Body of pancreas (tissue), 4 donors: ENCODE measurements at regions not wholly inside any gene's neighbourhood (a gene's known extent, or its start where the extent isn't known, plus 50 kb on each side); places are given as distances from the start of the nearest gene placed in this dataset.

Source experiments
- ATAC-seq: fragments of 150-250 bp; one replicate; pipeline ENCODE4 v1.9.1; 2016
- DNase-seq, 4 donors: peaks; one replicate each; pipeline ENCODE4 v3.0.0-alpha.2; 2019
- H3K27ac ChIP-seq, 4 donors: fragments of 200-600 bp; sonication (generic); 1 replicate in 3 of 4; 2 replicates in 1 of 4; pipeline versions ENCODE4 v1.5.1 to v1.6.1; 2016 to 2019; ENCODE audit warnings: mild to moderate bottlenecking in 1 of 4, mixed read lengths in 1 of 4, moderate library complexity in 1 of 4
- H3K27me3 ChIP-seq, 2 donors: fragments of 200-600 bp; sonication (generic); one replicate each; pipeline ENCODE4 v1.6.0; 2016; ENCODE audit warnings: mild to moderate bottlenecking in 1 of 2
- H3K36me3 ChIP-seq, 2 donors: fragments of 200-600 bp; sonication (generic); replicated peaks in 1 of 2; 2 replicates each; pipeline ENCODE4 v1.5.1; 2016; ENCODE audit warnings: low read depth in 2 of 2; ENCODE audit not compliant: insufficient read depth in 1 of 2
- H3K4me1 ChIP-seq: fragments of 200-600 bp; sonication (generic); one replicate; pipeline ENCODE4 v1.6.0; 2016
- H3K4me3 ChIP-seq, 2 donors: fragments of 200-600 bp; sonication (generic); 1 replicate in 1 of 2; 2 replicates in 1 of 2; pipeline ENCODE4 v1.5.1; 2016 to 2019
- H3K9me3 ChIP-seq, 3 donors: fragments of 200-600 bp; sonication (generic); 1 replicate in 2 of 3; 2 replicates in 1 of 3; pipeline ENCODE4 v1.5.1; 2016
- CTCF ChIP-seq, 7 experiments: fragments of 450-650 bp in 4 of 7; fragments of 200-600 bp in 3 of 7; sonication (generic) in 3 of 7; IDR thresholded peaks; one replicate each; pipeline ENCODE4 v1.5.1; 2016 to 2019; ENCODE audit warnings: antibody characterized with exemption in 7 of 7
- POLR2A ChIP-seq, 3 donors: fragments of 450-650 bp; IDR thresholded peaks; one replicate each; pipeline ENCODE4 v1.6.1; 2016; ENCODE audit warnings: antibody characterized with exemption in 3 of 3, mild to moderate bottlenecking in 2 of 3
- WGBS, 2 donors: methylation state at CpG; one replicate each; pipeline ENCODE4 v1.1.5; 2017; 5-methylcytosine and 5-hydroxymethylcytosine counted together
- intact Hi-C: fragments of 100-400 bp; cut with DNase I; formaldehyde crosslinking; loops from one replicate; pipeline ENCODE4 v1.15.1; 2023

GRCh38 chr7:19248115-19248514 is 102.9 kb upstream of the FERD3L start:
- WGBS, 2 donors: 48 to 69% methylated on average over 2 of the region's 2 CpGs
- DNase-seq (no peak), ATAC-seq (no peak)
- no peak overlapping the region for H3K27ac ChIP-seq
- TF ChIP-seq POLR2A (IDR thresholded peaks at IDR 0.05) (no peak), CTCF (IDR thresholded peaks at IDR 0.05) (no peak)
- no peaks in the 10 kb centered on the region for H3K9me3 ChIP-seq
- no peaks in the 10 kb centered on the region for H3K4me1 ChIP-seq
- intact Hi-C loops: no loop called here
- H3K36me3 ChIP-seq: no peaks in the 10 kb centered on the region
- no peaks in the 10 kb centered on the region for H3K27me3 ChIP-seq
- H3K4me3 ChIP-seq: no peak overlapping the region

- no peak for TF ChIP-seq CTCF (IDR thresholded peaks at IDR 0.05)
- TF ChIP-seq POLR2A (IDR thresholded peaks at IDR 0.05): no peak
- Histone ChIP-seq H3K36me3 (no peaks in the 10 kb centered on the region), H3K27ac (no peak overlapping the region), H3K4me1 (no peaks in the 10 kb centered on the region), H3K4me3 (no peak overlapping the region), H3K27me3 (no peaks in the 10 kb centered on the region), H3K9me3 (no peaks in the 10 kb centered on the region)
- WGBS, 2 donors: 88% methylated on average over 1 of the region's 1 CpG
- intact Hi-C loops: no loop called here
- DNase-seq: no peak
- no peak for ATAC-seq
Measured at GRCh38 chr7:19247017-19247416, 101.8 kb upstream of the FERD3L start.

GRCh38 chr7:19242246-19242645 is 97.0 kb upstream of the FERD3L start:
- TF ChIP-seq POLR2A (IDR thresholded peaks at IDR 0.05) (no peak), CTCF (IDR thresholded peaks at IDR 0.05) (no peak)

GRCh38 chr7:19239951-19240350 is 94.7 kb upstream of the FERD3L start:
- TF ChIP-seq POLR2A (IDR thresholded peaks at IDR 0.05) (no peak), CTCF (IDR thresholded peaks at IDR 0.05) (no peak)
- Histone ChIP-seq H3K27ac (no peak overlapping the region), H3K27me3 (no peaks in the 10 kb centered on the region), H3K36me3 (no peaks in the 10 kb centered on the region), H3K4me3 (no peak overlapping the region), H3K9me3 (no peaks in the 10 kb centered on the region), H3K4me1 (no peaks in the 10 kb centered on the region)
- DNase-seq: no peak
- WGBS, 2 donors: 61 to 74% methylated on average over 3 of the region's 3 CpGs
- ATAC-seq: no peak
- intact Hi-C loops: no loop called here

More at GRCh38 chr7:19242246-19242645, 97.0 kb upstream of the FERD3L start:
- DNase-seq: no peak
- 34 to 53% methylated on average over 2 of the region's 2 CpGs for WGBS, 2 donors
- Histone ChIP-seq H3K36me3 (no peaks in the 10 kb centered on the region), H3K4me1 (no peaks in the 10 kb centered on the region), H3K27ac (no peak overlapping the region), H3K27me3 (no peaks in the 10 kb centered on the region), H3K4me3 (no peak overlapping the region), H3K9me3 (no peaks in the 10 kb centered on the region)
- intact Hi-C loops: no loop called here
- no peak for ATAC-seq

- H3K4me1 ChIP-seq: no peaks in the 10 kb centered on the region
- intact Hi-C loops: no loop called here
- no peak for ATAC-seq
- H3K4me3 ChIP-seq: no peak overlapping the region
- no peaks in the 10 kb centered on the region for H3K9me3 ChIP-seq
- WGBS, 2 donors: 66 to 71% methylated on average over 5 of the region's 5 CpGs
- H3K27ac ChIP-seq: no peak overlapping the region
- H3K27me3 ChIP-seq: no peaks in the 10 kb centered on the region
- H3K36me3 ChIP-seq: no peaks in the 10 kb centered on the region
- no peak for TF ChIP-seq CTCF (IDR thresholded peaks at IDR 0.05)
- DNase-seq: no peak
Measured at GRCh38 chr7:19235680-19236079, 90.5 kb upstream of the FERD3L start.
